NT2/D1 (cell line): ENCODE measurements at regions not wholly inside any gene's neighbourhood (a gene's known extent, or its start where the extent isn't known, plus 50 kb on each side); places are given as distances from the start of the nearest gene placed in this dataset.
"Not testable (repeated sequence)": the region's sequence is repeated elsewhere in the genome, so short reads cannot be mapped to it uniquely, and the experiment has no call there.

ENCODE experiments used
- DNase-seq: peaks from one replicate; pipeline ENCODE4 v3.0.0-alpha.2; 2011; ENCODE audit warnings: low read depth, low spot score
- H3K27me3 ChIP-seq: 2 replicates; pipeline ENCODE4 v1.6.0; 2011; ENCODE audit warnings: mild to moderate bottlenecking; ENCODE audit not compliant: insufficient read length, insufficient read depth
- H3K36me3 ChIP-seq: 2 replicates; pipeline ENCODE4 v1.6.1; 2011; ENCODE audit warnings: mild to moderate bottlenecking, low read length, mixed read lengths; ENCODE audit not compliant: insufficient read depth, insufficient read length
- H3K4me1 ChIP-seq: 2 replicates; pipeline ENCODE4 v1.5.1; 2011; ENCODE audit not compliant: insufficient read depth, insufficient read length
- H3K4me3 ChIP-seq: 2 replicates; pipeline ENCODE4 v1.5.1; 2011; ENCODE audit warnings: low read depth; ENCODE audit not compliant: insufficient read length
- H3K9ac ChIP-seq: 2 replicates; pipeline ENCODE4 v1.6.0; 2011; ENCODE audit warnings: low read depth; ENCODE audit not compliant: insufficient read length
- H3K9me3 ChIP-seq: 2 replicates; pipeline ENCODE4 v1.5.1; 2011; ENCODE audit warnings: mild to moderate bottlenecking, low read length; ENCODE audit not compliant: insufficient read depth
- SUZ12 ChIP-seq: IDR thresholded peaks from 2 replicates; pipeline ENCODE4 v1.6.1; 2011; ENCODE audit not compliant: insufficient read length, insufficient read depth; ENCODE audit errors: extremely low read depth
- YY1 ChIP-seq: IDR thresholded peaks from 2 replicates; pipeline ENCODE4 v1.6.1; 2011; ENCODE audit not compliant: insufficient read length, insufficient read depth
- ZNF274 ChIP-seq: IDR thresholded peaks from 2 replicates; pipeline ENCODE4 v1.6.1; 2011; ENCODE audit warnings: mild to moderate bottlenecking, low read depth, low read length

GRCh38 chr2:194411221-194411620, 1245.8 kb upstream of the SLC39A10 start:
- TF ChIP-seq SUZ12 (no peak), YY1 (no peak), ZNF274 (no peak)
- Histone ChIP-seq H3K36me3 (no peaks in the 10 kb centered on the region), H3K4me1 (no peaks in the 10 kb centered on the region), H3K4me3 (no peak overlapping the region), H3K9me3 (no peaks in the 10 kb centered on the region), H3K27me3 (no peaks in the 10 kb centered on the region), H3K9ac (no peak overlapping the region)
- no peak for DNase-seq

GRCh38 chr2:194395818-194396217, 1261.2 kb upstream of the SLC39A10 start:
- H3K9me3 ChIP-seq = no peaks in the 10 kb centered on the region
- H3K4me3 ChIP-seq = no peak overlapping the region
- TF ChIP-seq ZNF274 (no peak), YY1 (no peak)
- H3K9ac ChIP-seq = no peak overlapping the region
- no peaks in the 10 kb centered on the region for H3K27me3 ChIP-seq
- no peak for DNase-seq
- H3K4me1 ChIP-seq = no peaks in the 10 kb centered on the region
- no peaks in the 10 kb centered on the region for H3K36me3 ChIP-seq

GRCh38 chr2:194385376-194385775, 1271.7 kb upstream of the SLC39A10 start:
- H3K27me3 ChIP-seq = no peaks in the 10 kb centered on the region
- peaks cover 39% of the 10 kb centered on the region for H3K9me3 ChIP-seq
- no peak overlapping the region for H3K4me3 ChIP-seq

GRCh38 chr2:194383401-194383800, 1273.6 kb upstream of the SLC39A10 start:
- Histone ChIP-seq H3K27me3 (no peaks in the 10 kb centered on the region), H3K4me1 (no peaks in the 10 kb centered on the region), H3K9ac (no peak overlapping the region), H3K4me3 (no peak overlapping the region), H3K36me3 (no peaks in the 10 kb centered on the region), H3K9me3 (peaks cover 39% of the 10 kb centered on the region)
- peak; percentile 11 for DNase-seq
- no peak for TF ChIP-seq ZNF274
- TF ChIP-seq YY1 = no peak
- no peak for TF ChIP-seq SUZ12

More at GRCh38 chr2:194385376-194385775, 1271.7 kb upstream of the SLC39A10 start:
- Histone ChIP-seq H3K4me1 (no peaks in the 10 kb centered on the region), H3K9ac (no peak overlapping the region), H3K36me3 (no peaks in the 10 kb centered on the region)
- no peak for DNase-seq
- TF ChIP-seq ZNF274 (no peak), YY1 (no peak), SUZ12 (no peak)

- DNase-seq = no peak
- H3K9ac ChIP-seq = no peak overlapping the region
- H3K27me3 ChIP-seq = no peaks in the 10 kb centered on the region
- no peak overlapping the region for H3K4me3 ChIP-seq
- TF ChIP-seq YY1 (no peak), ZNF274 (no peak), SUZ12 (no peak)
- H3K4me1 ChIP-seq = no peaks in the 10 kb centered on the region
- peaks cover 39% of the 10 kb centered on the region for H3K9me3 ChIP-seq
- H3K36me3 ChIP-seq = no peaks in the 10 kb centered on the region
Observed at GRCh38 chr2:194382221-194382620, 1274.8 kb upstream of the SLC39A10 start.

- TF ChIP-seq YY1 = no peak
- TF ChIP-seq ZNF274 = no peak
- TF ChIP-seq SUZ12 = no peak
- peaks cover 34% of the 10 kb centered on the region for H3K9me3 ChIP-seq
- H3K4me3 ChIP-seq = no peak overlapping the region
- no peak overlapping the region for H3K9ac ChIP-seq
- H3K4me1 ChIP-seq = no peaks in the 10 kb centered on the region
- no peaks in the 10 kb centered on the region for H3K27me3 ChIP-seq
- DNase-seq = no peak
- no peaks in the 10 kb centered on the region for H3K36me3 ChIP-seq
Observed at GRCh38 chr2:194380011-194380410, 1277.0 kb upstream of the SLC39A10 start.

- not testable (repeated sequence) for H3K9me3 ChIP-seq, H3K27me3 ChIP-seq
Observed at GRCh38 chr2:194367390-194367789, 1289.6 kb upstream of the SLC39A10 start.

GRCh38 chr2:194363878-194364277, 1293.1 kb upstream of the SLC39A10 start:
- H3K4me1 ChIP-seq = no peaks in the 10 kb centered on the region
- no peak overlapping the region for H3K4me3 ChIP-seq
- no peaks in the 10 kb centered on the region; the same call in 1 of the 2 replicates for H3K9me3 ChIP-seq
- no peaks in the 10 kb centered on the region for H3K27me3 ChIP-seq
- DNase-seq = no peak
- H3K9ac ChIP-seq = no peak overlapping the region
- no peaks in the 10 kb centered on the region for H3K36me3 ChIP-seq
- no peak for TF ChIP-seq ZNF274
- TF ChIP-seq YY1 = no peak
- TF ChIP-seq SUZ12 = no peak

More at GRCh38 chr2:194367390-194367789, 1289.6 kb upstream of the SLC39A10 start:
- H3K4me1 ChIP-seq, H3K36me3 ChIP-seq, DNase-seq, H3K9ac ChIP-seq, H3K4me3 ChIP-seq: not testable (repeated sequence)
